ENCODE measurements at regions not wholly inside any gene's neighbourhood (a gene's known extent, or its start where the extent isn't known, plus 50 kb on each side); places are given as distances from the start of the nearest gene placed in this dataset.

- Histone ChIP-seq H3K9me3 (no peaks in the 10 kb centered on the region), H3K9ac (no peak overlapping the region), H3K27me3 (ENCODE audit: insufficient read depth) (no peaks in the 10 kb centered on the region), H3K9me2 (no peaks in the 10 kb centered on the region), H3K36me3 (replicated peaks in 1 of 2; ENCODE audit: control insufficient read depth in 1 of 2, insufficient read depth in 2 of 2, low read length in 1 of 2) (no peaks in the 10 kb centered on the region), H3K27ac (ENCODE audit: low read depth in 2 of 2, low read length in 1 of 2) (no peak overlapping the region), H3K4me3 (ENCODE audit: low read depth in 2 of 2, low read length in 1 of 2) (no peak overlapping the region), H4K20me1 (ENCODE audit: insufficient read depth) (no peaks in the 10 kb centered on the region), H3K4me2 (no peak overlapping the region), H3K79me2 (ENCODE audit: insufficient read depth) (no peaks in the 10 kb centered on the region), H2AFZ (ENCODE audit: low read depth) (no peak overlapping the region), H3F3A (replicated peaks; ENCODE audit: insufficient read depth) (no peaks in the 10 kb centered on the region), H3K4me1 (ENCODE audit: control insufficient read depth in 1 of 2, insufficient read depth in 2 of 2, low read depth in 1 of 2, low read length in 1 of 2) (no peaks in the 10 kb centered on the region; a peak in 1 of 4 replicates)
- CTCF ChIA-PET, result interaction anchor here (1.5 kb wide), 1 partner anchor 11 kb away, joined by 4 read pairs; no protein-coding TSS in a partner anchor
- DNase-seq, result no peak
- no peak for TF ChIP-seq RCOR1 (IDR thresholded peaks at IDR 0.05; ENCODE audit: low read length)
- TF ChIP-seq PBX3 (IDR thresholded peaks at IDR 0.05), result no peak
- TF ChIP-seq JUND (IDR thresholded peaks at IDR 0.05), result no peak
- TF ChIP-seq RXRA (IDR thresholded peaks at IDR 0.05; ENCODE audit: borderline replicate concordance, low read depth), result no peak
- no peak for TF ChIP-seq TEAD4 (IDR thresholded peaks at IDR 0.05; ENCODE audit: borderline replicate concordance, insufficient read depth)
- no peak for TF ChIP-seq RFX5 (IDR thresholded peaks at IDR 0.05; ENCODE audit: low read length)
- TF ChIP-seq MXI1 (IDR thresholded peaks at IDR 0.05; ENCODE audit: low read depth, low read length), result no peak
- TF ChIP-seq MAX (IDR thresholded peaks at IDR 0.05; ENCODE audit: low read depth), result no peak
- TF ChIP-seq NFIC (IDR thresholded peaks at IDR 0.05; ENCODE audit: borderline replicate concordance), result no peak
- TF ChIP-seq EZH2phosphoT487 (IDR thresholded peaks at IDR 0.05; ENCODE audit: borderline replicate concordance, low read depth), result no peak
- TF ChIP-seq RAD21 (IDR thresholded peaks at IDR 0.05; ENCODE audit: low read length), result no peak
- POLR2A ChIA-PET, result no interaction called here
- 100% methylated on average over 2 of the region's 3 CpGs for WGBS (ENCODE audit: low lambda C conversion rate)
These were observed 435.5 kb upstream of the MMADHC start for GRCh38 chr2:150023044-150023443.

GRCh38 chr2:150020937-150021673 lies 433.5 kb upstream of the MMADHC start:
- H3K9me3 ChIP-seq, result no peaks in the 10 kb centered on the region
- POLR2A ChIA-PET, result no interaction called here

More at GRCh38 chr2:150020937-150021673, 433.5 kb upstream of the MMADHC start:
- Histone ChIP-seq H3K4me1 (ENCODE audit: control insufficient read depth in 1 of 2, insufficient read depth in 2 of 2, low read depth in 1 of 2, low read length in 1 of 2) (no peaks in the 10 kb centered on the region), H3K27ac (ENCODE audit: low read depth in 2 of 2, low read length in 1 of 2) (no peak overlapping the region), H3K27me3 (ENCODE audit: insufficient read depth) (no peaks in the 10 kb centered on the region), H3K36me3 (replicated peaks in 1 of 2; ENCODE audit: control insufficient read depth in 1 of 2, insufficient read depth in 2 of 2, low read length in 1 of 2) (no peaks in the 10 kb centered on the region), H3K79me2 (ENCODE audit: insufficient read depth) (no peaks in the 10 kb centered on the region), H3K9me2 (no peaks in the 10 kb centered on the region), H2AFZ (ENCODE audit: low read depth) (no peak overlapping the region), H3K9ac (no peak overlapping the region), H3K4me2 (no peak overlapping the region), H3F3A (replicated peaks; ENCODE audit: insufficient read depth) (no peaks in the 10 kb centered on the region), H3K4me3 (ENCODE audit: low read depth in 2 of 2, low read length in 1 of 2) (no peak overlapping the region), H4K20me1 (ENCODE audit: insufficient read depth) (no peaks in the 10 kb centered on the region)
- no peak for DNase-seq
- TF ChIP-seq TCF12 (IDR thresholded peaks at IDR 0.05), result no peak
- no peak for TF ChIP-seq FOXJ3 (CRISPR knock-in tag; IDR thresholded peaks at IDR 0.05)
- no peak for TF ChIP-seq MXI1 (IDR thresholded peaks at IDR 0.05; ENCODE audit: low read depth, low read length)
- TF ChIP-seq REST (IDR thresholded peaks at IDR 0.05; ENCODE audit: low read depth, low read length), result 0 out of 2 replicates have a peak, but pooled peaks have one; percentile 13
- TF ChIP-seq EZH2phosphoT487 (IDR thresholded peaks at IDR 0.05; ENCODE audit: borderline replicate concordance, low read depth), result no peak
- no peak for TF ChIP-seq RXRA (IDR thresholded peaks at IDR 0.05; ENCODE audit: borderline replicate concordance, low read depth)
- CTCF ChIA-PET, result no interaction called here
- 90% methylated on average over 5 of the region's 5 CpGs for WGBS (ENCODE audit: low lambda C conversion rate)
